Coronary artery (tissue), 2 donors: ENCODE measurements at regions not wholly inside any gene's neighbourhood (a gene's known extent, or its start where the extent isn't known, plus 50 kb on each side); places are given as distances from the start of the nearest gene placed in this dataset.

ENCODE experiments used
- DNase-seq: peaks from one replicate; pipeline ENCODE4 v3.0.0-alpha.2; 2017; ENCODE audit warnings: low spot score
- H3K27ac ChIP-seq, 2 donors: fragments of 200-600 bp; sonication (generic); one replicate each; pipeline ENCODE4 v1.5.1; 2016 to 2019
- H3K4me3 ChIP-seq: fragments of 200-600 bp; sonication (generic); 2 replicates; pipeline ENCODE4 v1.5.1; 2016; ENCODE audit warnings: mild to moderate bottlenecking, moderate library complexity
- CTCF ChIP-seq: fragments of 200-600 bp; sonication (generic); IDR thresholded peaks from one replicate; pipeline ENCODE4 v1.5.1; 2019; ENCODE audit warnings: antibody characterized with exemption

- no peak overlapping the region for H3K4me3 ChIP-seq
- H3K27ac ChIP-seq: no peak overlapping the region
- DNase-seq: no peak
- TF ChIP-seq CTCF: no peak
Measured at GRCh38 chr20:60340232-60340631, 382.0 kb downstream of the CDH26 start.

- no peak for DNase-seq
- Histone ChIP-seq H3K27ac (no peak overlapping the region), H3K4me3 (no peak overlapping the region)
- TF ChIP-seq CTCF: no peak
Measured at GRCh38 chr20:60341062-60341461, 382.8 kb downstream of the CDH26 start.

- Histone ChIP-seq H3K27ac (no peak overlapping the region), H3K4me3 (no peak overlapping the region)
- DNase-seq: no peak
- TF ChIP-seq CTCF: no peak
Measured at GRCh38 chr20:60345106-60345505, 386.9 kb downstream of the CDH26 start.

GRCh38 chr20:60349418-60349817 is 391.2 kb downstream of the CDH26 start:
- no peak for TF ChIP-seq CTCF
- Histone ChIP-seq H3K4me3 (no peak overlapping the region), H3K27ac (no peak overlapping the region)
- no peak for DNase-seq

GRCh38 chr20:60352017-60352416 is 393.8 kb downstream of the CDH26 start:
- no peak for TF ChIP-seq CTCF
- no peak for DNase-seq
- no peak overlapping the region for H3K27ac ChIP-seq

GRCh38 chr20:60352596-60352995 is 394.4 kb downstream of the CDH26 start:
- H3K27ac ChIP-seq: no peak overlapping the region
- no peak for TF ChIP-seq CTCF
- DNase-seq: no peak
- H3K4me3 ChIP-seq: no peak overlapping the region

More at GRCh38 chr20:60352017-60352416, 393.8 kb downstream of the CDH26 start:
- no peak overlapping the region for H3K4me3 ChIP-seq

GRCh38 chr20:60354024-60354580 is 395.9 kb downstream of the CDH26 start:
- no peak for DNase-seq
- TF ChIP-seq CTCF: no peak
- no peak overlapping the region for H3K27ac ChIP-seq
- H3K4me3 ChIP-seq: no peak overlapping the region
